NCI-H748 (cell line): ENCODE measurements at regions not wholly inside any gene's neighbourhood (a gene's known extent, or its start where the extent isn't known, plus 50 kb on each side); places are given as distances from the start of the nearest gene placed in this dataset.

Experiments
- DNase-seq: peaks from one replicate; lab custom pipeline; 2025; ENCODE audit not compliant: unreplicated experiment; lab: John Stamatoyannopoulos, UW

DNA sequence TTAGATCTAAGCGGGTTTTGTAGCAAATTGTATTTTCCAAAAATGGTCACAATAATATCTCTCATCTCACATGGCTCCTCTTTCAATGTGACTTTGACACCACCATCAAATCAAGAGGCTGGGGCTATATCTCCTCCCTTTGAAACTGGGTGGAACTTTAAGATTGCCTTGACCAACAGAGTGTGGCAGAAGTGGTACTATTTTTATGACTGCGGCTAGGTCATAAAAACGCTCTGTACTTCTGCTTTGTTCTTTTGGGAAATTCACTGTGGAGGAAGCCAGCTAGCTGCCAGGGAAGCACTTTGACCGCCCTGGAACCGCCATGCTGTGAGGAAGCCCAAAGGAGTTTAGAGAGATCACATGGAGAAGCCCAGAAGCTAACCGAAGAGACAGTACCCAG, 50.7 kb upstream of the ACOT11 start:
- no peak for DNase-seq

DNA sequence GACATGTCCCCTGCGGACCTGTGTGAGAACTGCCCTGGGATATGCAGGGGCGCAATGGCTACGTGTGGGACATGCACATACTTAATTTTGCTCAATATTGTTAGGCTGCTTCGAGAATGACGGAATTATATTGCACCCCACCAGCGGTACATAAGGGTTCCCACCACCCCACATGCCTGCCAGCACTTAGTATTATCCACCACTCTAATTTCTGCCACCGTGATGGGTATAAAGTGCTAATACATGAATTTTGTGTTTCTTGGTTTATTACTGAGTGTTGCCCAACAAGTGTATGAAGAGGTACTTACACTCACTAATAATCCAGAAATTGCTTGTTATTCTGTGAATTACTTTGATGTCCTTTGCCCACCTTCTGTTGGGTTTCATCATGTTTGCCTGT, 52.1 kb upstream of the ACOT11 start:
- no peak for DNase-seq

DNA sequence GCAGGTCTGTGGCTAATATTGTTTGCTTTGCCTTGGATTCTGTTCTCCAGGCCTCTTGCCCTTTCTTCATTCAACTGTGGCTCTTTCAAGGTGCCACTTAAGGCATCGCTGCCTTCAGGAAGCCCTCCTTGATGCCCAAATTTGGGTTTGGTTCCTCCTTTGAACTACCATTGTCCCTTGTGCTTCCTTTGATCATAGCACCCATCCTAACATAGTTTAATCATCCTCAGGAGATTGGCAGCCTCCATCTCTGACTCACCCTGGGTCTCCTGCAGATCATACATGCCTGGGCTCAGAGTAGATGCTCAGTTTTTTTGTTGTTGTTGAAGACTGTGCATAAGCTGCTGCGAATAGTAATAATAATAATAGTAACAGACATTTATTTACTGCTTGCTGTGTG, 54.4 kb upstream of the ACOT11 start:
- DNase-seq: no peak

DNA sequence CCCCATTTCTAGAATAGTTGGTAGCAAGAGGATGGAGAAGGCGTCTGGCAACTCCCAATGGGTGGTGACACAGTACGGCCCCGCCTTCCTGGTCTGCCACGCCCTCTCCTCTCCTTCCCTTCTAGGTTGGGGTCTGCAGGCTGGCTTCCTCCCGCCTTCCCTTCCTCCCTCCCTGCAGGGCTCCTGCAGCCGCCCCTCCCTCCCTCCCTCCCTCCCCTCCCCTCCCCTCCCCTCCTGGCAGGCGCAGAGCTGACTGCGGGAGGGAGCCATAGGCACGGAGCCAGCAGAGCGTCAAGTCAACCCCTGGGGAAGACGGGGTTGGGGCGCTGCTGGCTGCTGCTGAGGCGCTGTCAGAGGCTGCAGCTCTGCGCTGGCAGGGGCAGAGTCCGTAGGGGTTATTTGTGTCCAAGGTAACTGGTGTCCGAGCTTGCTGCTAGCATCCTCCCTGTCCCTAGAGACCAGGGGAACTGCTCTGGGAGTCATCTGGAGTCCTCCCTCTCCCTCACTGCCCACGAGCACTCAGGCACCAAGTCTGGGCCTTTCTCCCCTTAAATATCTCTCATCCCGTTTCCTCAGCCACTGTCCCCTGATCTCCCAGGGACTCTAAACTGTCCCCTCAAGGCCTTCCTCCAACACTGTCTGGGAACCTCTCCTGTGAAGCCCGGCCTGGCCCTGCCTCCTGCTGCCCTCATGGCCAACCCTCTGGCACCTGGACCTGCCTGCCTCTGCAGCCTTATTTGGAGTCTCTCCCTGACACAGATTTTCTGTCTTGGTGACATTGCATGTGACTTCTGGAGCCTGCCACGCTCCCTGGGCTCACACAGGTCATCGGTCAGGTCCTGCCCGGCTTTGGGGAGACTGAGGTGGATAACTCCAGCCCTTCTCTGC, 57.4 kb upstream of the ACOT11 start:
- peak; percentile 84 for DNase-seq

DNA sequence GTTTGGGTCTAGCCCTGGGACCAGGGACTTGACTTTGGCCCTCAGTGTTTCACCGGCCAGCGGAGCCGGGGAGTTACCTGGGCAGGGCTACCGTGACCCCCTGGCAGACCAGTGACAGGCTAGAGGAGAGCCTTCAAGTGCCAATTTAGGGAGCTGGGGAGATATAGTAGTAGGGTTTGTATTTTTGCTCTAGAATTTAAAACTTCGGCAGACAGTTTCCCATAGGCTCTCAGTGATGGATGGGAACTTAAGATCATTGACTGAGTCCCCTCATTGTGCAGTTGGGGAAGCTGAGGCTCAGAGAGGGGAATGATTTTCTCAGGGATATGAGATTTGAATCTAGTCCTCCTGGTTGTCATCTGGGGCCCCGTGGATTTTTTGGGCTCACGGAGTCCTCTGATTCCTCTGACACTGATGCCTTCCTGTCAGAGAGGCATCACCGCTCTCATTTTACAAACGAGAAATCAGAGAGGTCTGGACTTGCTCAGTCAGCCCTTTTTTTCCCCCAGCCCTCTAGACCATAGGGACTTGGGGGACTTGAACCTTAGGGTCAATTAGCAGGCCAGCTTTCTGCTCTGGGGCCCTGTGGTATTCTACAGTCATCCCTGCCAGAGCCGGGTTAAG, 58.3 kb upstream of the ACOT11 start:
- no peak for DNase-seq

DNA sequence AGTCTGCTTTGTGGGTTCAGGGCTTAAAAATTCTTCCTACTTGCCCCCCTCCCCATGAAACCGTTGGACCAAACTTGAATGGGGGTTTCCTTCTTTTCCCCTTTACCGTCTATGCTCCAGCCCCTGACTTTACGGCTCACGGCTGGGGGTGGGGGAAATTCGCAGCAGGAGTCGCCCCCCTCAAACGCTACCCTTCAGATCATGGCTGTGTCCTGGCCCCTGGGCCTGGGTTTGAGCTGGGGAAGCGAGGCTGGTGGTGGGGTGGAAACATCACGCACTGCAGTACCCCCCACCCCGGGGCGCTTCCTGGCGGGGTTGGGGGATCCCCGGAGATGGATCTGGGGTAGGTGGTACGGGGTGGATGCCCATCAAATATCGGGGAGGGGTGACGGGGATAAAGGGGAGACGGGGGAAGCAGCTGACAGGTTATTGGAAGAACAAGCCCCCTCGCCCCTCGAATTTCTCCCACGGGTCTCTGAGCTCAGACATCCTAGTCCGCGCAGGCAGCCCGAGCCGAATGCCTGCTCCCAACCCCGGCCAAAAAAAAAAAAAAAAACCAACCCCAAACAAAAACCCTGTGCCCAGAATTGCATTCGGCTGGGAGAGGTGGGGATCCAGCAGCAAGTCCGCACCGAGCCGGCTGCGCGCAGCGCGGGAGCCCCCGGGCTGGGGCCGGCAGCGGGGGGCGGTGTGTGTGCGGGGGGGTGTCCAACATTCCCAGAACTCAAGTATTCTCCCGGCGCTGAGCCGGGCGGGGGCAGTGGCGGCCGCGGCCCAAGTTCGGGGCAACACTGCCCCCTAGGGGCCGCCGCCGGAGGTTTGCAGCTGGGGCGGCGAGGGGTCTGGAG, 59.0 kb upstream of the ACOT11 start:
- peak; percentile 86 for DNase-seq

DNA sequence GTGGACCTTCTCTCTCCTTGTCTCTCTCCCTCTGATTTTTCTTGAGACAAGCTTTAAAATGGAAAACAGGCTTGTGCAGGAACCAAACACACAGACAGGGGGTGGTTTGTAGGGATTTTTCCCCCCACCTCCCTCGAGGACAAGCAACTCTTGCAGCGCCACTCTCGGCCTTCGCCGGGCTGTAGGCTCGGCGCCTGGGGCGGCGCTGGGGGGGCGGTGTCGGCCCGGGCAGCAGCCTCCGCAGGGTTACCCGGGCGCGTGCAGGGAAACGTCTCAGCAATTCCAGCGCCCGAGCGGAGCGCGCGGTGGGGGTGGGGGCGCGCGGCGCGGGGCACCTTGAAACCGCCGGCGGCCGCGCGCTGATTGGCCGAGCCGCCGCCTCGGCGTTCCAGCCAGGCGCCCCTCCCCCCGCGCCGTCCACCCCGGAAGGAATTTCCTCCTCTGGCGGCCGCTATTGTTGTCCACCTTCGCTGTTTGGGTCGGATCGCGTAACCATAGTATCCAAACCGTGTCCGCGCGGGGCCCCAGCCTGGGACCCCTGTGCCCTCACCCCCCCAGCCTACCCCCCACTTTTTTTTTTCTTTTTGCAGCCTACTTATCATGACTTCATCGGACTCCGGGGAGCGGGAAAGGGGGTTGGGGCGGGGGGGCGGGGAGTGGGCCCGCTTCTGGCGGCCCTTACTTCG, 59.8 kb upstream of the ACOT11 start:
- peak; percentile 93 for DNase-seq

DNA sequence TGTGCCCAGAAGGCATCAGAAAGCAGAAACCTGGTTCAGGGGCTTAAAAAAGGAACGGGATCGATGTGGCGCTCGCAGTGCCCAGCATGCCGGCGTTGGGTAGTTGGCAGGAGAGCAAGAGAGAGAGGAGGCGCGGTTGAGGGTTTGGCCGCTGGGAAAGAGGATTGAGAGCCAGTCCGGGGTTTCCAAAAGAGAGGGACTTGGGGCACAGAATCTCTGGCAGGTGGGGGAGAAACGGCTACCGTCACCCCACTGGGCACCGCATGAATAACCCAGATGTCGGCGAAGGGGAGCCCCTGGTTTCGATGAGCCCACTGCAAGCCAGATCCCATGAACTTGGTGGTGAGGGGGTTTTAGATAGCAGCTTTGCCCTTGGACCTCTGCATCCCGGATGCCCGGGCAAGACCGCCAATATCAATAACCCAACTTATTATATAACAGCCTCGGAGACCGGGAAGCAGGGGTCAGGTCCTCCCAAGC, 60.4 kb upstream of the ACOT11 start:
- peak; percentile 55 for DNase-seq

DNA sequence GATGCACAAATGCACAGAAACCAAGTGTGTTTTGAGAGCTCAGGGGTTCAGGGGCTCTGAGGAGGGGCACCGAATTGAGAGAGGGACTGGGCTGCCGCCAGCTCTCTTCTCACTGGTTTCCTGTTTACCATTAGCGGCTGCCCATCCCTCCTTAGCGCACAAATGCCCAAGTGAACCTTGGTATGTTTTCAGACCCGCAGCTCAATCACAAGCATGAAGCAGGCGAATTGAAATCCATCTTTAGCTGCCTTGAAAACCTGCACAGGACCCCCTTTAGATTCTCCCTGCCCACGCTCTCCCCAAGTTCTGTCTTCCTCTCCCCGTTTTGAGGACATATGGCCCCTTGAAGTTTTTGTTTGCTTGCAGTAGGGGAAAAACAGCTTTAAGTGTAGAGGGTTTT, 61.1 kb upstream of the ACOT11 start:
- peak; percentile 60 for DNase-seq

DNA sequence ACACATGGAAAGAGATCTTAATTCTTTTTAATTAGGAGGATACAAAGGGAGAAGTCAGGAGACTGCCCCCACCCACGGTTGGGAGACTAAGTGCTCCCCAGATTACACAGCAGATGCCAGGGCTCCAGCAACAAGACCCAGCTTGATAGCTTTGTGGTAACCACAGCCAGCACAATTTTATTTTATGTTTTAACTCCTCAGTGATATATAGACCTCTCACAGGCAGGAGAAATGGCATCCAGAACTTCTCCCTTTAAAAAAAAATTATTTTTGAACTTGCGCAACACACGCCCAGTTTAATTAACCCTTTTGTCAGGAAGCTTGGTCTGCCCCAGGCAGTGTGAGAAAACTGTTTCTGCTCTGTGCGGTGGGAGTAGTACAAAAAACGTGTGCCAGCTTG, 62.6 kb upstream of the ACOT11 start:
- DNase-seq: no peak

DNA sequence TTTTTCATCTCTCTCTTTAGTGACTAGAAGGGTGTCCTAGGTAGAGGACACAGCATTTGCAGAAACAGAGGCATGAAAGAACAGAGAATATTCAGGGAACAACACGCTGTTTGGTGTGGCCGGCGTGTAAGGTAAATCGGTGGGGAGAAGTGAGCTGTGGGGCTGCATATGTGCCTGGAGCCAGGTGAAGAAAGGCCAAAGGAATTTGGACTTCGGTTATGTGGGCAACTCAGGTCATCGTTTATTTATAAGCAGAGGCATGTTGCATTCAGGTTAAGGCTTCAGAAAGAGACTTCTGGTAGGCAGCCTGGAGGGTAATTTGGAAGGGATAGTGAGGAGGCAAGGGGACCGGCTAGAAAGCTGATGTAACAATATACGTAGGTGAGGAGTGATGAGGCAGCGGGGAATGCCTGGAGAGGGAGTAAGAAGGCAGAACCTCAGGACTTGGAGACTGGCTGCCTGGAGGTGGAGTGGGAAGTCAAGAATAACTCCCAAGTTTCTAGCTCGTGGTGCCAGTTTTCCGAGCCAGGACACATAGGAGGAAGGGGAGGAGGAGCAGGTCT, 64.1 kb upstream of the ACOT11 start:
- no peak for DNase-seq

DNA sequence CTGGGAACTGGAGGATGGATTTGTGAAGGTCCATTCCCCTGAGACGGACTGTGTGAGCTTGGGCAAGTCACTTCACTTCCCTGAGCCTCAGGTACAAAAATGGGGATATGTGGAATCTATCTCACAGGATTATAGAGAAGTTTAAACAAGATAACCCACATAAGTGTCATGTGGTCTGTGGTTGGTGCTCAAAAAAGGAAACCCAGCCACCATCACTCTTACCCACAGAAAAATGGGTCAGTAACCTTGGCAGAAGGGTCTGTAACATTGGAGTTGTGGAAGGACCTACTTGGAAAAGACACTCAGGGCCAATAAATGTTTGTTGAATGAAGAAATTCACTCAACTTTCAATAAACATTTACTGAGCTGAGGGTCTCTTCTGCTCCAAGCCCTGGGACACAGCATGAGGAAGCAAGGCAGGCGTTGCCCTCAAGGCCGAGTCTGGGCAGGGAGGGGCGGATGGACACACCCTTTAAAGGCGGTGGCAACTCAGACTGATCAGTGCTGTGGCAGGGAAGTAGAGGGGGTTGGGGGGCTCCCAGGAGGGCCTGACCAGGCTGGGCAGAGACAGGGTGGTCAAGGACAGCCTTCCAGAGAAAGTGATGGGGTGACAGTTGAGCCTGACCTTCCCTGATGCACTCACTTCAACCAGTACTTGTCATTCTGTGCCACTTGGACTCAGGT, 66.7 kb upstream of the ACOT11 start:
- DNase-seq: no peak

DNA sequence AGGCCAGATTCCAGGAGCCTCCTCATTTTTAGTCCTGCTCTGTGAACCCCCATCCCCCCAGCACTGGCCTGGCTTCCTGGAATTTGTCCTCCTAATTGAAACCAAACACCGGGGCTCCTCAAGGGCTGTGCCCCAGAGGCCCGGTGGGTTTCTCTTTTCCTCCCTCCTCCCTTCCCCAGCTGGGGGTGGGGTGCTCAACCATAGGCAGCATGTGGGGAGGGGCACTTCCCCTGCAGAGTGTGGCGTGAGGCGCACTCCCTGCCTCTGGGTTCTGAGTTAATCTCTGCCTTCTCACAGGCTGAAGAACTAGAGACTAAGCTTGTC, 67.5 kb upstream of the ACOT11 start:
- no peak for DNase-seq

DNA sequence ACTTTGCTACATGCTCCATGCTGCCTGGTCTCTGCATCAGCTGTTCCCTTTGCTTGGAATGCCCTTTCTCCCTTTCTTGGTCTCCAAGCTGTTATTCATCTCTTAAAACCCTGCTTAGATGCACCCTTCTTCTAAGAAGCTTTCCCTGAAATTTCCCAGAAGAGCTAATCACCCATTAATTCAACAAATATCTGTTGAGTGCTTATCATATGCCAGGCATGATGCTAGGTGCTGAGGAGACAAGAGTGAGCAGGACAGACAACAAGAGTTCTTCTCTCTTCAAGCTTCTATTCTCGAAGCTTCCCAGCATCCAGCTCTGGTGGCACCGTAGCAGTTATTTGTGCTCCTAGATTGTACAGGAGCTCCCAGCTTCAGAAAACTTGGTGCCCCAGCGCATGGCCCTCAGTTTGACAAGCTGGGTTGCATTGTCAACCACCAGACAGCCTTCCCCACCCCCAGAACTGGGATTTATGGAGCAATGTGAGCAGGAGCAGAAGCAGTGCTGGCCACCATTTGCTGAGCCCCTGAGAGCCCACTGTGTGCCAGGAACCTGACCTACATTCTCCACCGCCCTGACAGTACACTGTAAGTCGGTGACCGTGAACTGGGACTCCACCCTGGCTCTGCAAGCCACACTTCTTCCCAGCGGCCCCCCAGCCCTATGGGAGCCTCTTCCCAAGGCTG, 68.0 kb upstream of the ACOT11 start:
- DNase-seq: no peak

DNA sequence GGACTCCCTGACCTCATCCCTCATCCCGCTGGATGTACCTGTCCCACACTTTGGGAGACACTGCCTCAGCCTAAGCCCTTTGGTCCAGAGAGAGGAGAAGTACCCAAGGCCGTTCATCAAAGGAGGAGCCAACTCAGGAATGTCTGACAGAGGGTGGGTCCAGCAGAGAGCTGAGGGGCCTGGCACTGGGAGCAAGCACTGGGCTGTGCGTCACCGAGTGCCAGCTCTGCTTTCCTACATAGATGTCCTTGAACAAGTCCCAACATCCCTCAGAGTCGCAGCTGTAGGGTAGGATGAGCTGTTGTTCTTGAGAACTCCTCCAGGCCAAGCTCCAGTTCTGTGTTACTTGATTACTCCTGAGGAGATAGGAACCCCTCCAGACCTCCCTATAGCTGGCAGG, 68.8 kb upstream of the ACOT11 start:
- DNase-seq: no peak

DNA sequence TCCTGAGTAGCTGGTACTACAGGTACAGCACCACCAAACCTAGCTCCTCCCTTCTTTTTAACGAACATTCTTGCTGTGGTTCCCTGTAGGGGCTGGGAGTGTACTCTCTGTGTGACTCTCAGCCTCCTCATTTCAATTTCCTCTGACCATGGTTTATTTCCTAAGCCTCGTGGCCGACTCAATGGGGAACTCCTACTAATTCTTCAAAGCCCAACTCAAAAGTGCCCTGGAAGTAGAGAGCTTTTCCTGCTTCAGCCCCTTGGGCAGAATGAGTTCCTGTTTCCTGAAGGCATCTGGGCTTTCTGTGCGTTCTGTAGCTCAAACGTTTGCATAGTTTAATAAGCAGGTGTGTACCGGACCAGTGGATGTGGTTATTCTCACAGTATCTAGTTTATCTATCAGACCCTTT, 70.9 kb upstream of the ACOT11 start:
- DNase-seq: no peak

DNA sequence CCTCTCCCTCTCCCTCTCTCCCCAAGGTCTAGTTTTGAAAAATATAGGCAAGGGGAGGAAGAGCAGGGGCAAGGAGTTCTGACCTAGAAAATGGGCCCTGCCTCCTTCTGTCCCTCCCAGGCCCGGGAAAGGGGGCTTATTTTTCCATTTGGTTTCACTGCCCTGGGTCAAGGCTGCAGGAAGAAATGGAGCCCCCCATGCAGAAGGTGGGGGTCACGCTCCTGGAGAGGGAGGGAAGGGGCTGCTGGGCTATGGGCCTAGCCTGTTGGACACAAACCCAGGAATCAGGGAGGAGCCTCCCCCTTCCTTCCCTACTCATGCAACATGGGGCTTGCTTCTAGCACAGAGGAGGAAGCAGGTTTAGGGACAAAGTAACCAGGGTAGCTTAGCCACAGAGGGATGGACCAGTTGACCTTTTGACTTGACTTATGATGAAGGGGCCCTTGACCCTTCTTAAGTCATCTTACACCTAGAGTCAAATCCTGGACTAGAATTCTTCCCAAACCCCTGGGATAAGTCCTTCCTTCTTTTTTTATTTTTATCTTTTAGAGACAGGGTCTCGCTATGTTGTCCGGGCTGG, 70.4 kb upstream of the SSBP3 start:
- DNase-seq: no peak

DNA sequence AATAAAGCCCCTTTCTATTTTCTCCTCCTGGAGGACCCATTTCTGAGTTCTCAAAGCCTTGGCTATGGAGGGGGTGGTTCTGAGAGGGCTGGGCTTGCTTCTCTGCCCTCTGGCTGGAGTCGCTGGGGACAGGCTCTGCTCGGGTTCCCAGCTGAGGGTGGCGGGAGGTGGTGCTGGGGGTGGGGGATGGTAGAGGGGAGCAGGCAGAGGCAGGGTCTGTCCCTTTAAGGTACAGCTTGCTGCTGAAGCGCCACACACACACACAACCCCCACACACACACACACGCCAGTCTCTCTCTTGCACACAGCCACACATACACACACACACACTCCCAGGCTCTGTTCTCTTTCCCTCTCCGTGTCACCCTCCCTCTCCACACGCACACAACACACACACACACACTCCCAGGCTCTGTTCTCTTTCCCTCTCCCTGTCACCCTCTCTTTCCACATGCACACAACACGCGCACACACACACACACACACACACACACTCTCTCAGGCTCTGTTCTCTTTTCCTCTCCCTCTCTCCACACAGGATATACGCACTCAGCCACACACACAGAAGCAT, 69.8 kb upstream of the SSBP3 start:
- DNase-seq: no peak

DNA sequence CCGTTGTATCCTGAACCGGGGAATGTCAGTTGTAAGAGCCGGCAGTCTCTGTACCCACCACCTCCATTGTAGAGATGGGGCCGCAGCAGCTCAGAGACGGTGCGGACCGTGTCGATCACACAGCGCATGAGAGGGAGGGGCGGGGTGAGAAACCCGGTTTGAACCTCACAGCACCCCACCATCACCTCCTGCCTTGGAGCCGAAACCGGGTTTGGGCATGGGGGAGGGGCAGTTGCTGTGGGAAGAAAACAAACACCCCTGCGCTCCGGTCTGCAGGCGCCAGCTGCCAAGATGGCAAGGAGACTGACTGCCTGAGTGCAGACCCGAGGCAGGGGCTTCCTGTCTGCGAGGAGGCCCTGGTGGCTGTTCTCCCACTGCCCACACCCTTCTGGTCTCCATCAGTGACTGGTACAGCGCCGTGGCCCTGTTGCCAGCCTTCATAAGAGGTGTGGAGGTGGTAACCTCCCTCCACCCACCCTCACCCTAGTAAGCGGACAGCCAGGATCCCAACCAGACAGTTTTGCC, 69.2 kb upstream of the SSBP3 start:
- no peak for DNase-seq
